SU-DHL-6 (cell line): ENCODE measurements at regions not wholly inside any gene's neighbourhood (a gene's known extent, or its start where the extent isn't known, plus 50 kb on each side); places are given as distances from the start of the nearest gene placed in this dataset.

Experiments used
- H2AFZ ChIP-seq: fragments of 200-600 bp; sonication (generic); 2 replicates; pipeline ENCODE4 v1.6.1; 2014; ENCODE audit warnings: low read depth, mild to moderate bottlenecking, moderate library complexity, mixed read lengths, antibody characterized with exemption, low read length; ENCODE audit not compliant: severe bottlenecking
- H3F3A ChIP-seq: fragments of 200-600 bp; shearing (Covaris generic); 2 replicates; pipeline ENCODE4 v1.6.0; 2016; ENCODE audit warnings: antibody characterized with exemption, mild to moderate bottlenecking; ENCODE audit not compliant: insufficient read depth
- H3K27ac ChIP-seq: fragments of 200-600 bp; sonication (generic); 2 replicates; pipeline ENCODE4 v1.5.1; 2016; ENCODE audit warnings: low read depth, mild to moderate bottlenecking, low read length, moderate library complexity, mixed read lengths
- H3K27me3 ChIP-seq: fragments of 200-600 bp; sonication (generic), shearing (Covaris generic); 2 replicates; pipeline ENCODE4 v1.6.0; 2014; ENCODE audit warnings: mild to moderate bottlenecking, low read length
- H3K36me3 ChIP-seq: fragments of 200-600 bp; sonication (generic); 2 replicates; pipeline ENCODE4 v1.6.1; 2014; ENCODE audit warnings: mild to moderate bottlenecking, low read length, mixed read lengths
- H3K4me2 ChIP-seq: fragments of 300-600, 200-600 bp; shearing (Covaris generic), sonication (generic); 2 replicates; pipeline ENCODE4 v1.6.0; 2014; ENCODE audit warnings: low read length, low read depth, mild to moderate bottlenecking; ENCODE audit not compliant: poor library complexity, severe bottlenecking
- H3K4me3 ChIP-seq: fragments of 200-600 bp; sonication (generic); 2 replicates; pipeline ENCODE4 v1.5.1; 2014; ENCODE audit warnings: antibody characterized with exemption, low read length, mild to moderate bottlenecking, mixed read lengths; ENCODE audit not compliant: insufficient read depth, poor library complexity, severe bottlenecking
- H3K79me2 ChIP-seq: fragments of 200-600 bp; sonication (generic); 2 replicates; pipeline ENCODE4 v1.6.1; 2014; ENCODE audit warnings: mild to moderate bottlenecking, low read length, moderate library complexity; ENCODE audit not compliant: insufficient read depth
- H3K9ac ChIP-seq: fragments of 200-600 bp; sonication (generic); 2 replicates; pipeline ENCODE4 v1.7.0; 2014; ENCODE audit warnings: mild to moderate bottlenecking, low read length
- H3K9me2 ChIP-seq: fragments of 200-600 bp; sonication (generic); replicated peaks from 2 replicates; pipeline ENCODE4 v1.6.1; 2014; ENCODE audit warnings: low read length; ENCODE audit not compliant: insufficient read depth
- H3K9me3 ChIP-seq: fragments of 200-600 bp; sonication (generic); 2 replicates; pipeline ENCODE4 v1.6.1; 2014; ENCODE audit warnings: low read length, mixed read lengths; ENCODE audit not compliant: insufficient read depth
- H4K20me1 ChIP-seq: fragments of 200-600 bp; sonication (generic); 2 replicates; pipeline ENCODE4 v1.6.1; 2014; ENCODE audit warnings: low read depth, mild to moderate bottlenecking, antibody characterized with exemption, low read length, moderate library complexity, mixed read lengths
- EZH2phosphoT487 ChIP-seq: fragments of 200-600 bp; sonication (generic), shearing (Covaris generic); conservative IDR thresholded peaks from 2 replicates; pipeline ENCODE4 v1.6.1; 2018; ENCODE audit warnings: mild to moderate bottlenecking, antibody characterized with exemption, low read length, moderate library complexity, mixed read lengths
- TF ChIP-seq, protein P1 (sequence below): fragments of 200-600 bp; sonication (generic); IDR thresholded peaks from one replicate; pipeline ENCODE4 v1.5.1; 2017; ENCODE audit warnings: antibody characterized with exemption, mild to moderate bottlenecking, low read length, moderate library complexity; ENCODE audit not compliant: insufficient read depth, poor library complexity, severe bottlenecking

GRCh38 chr11:116532066-116532465, 240.7 kb downstream of the BUD13 start:
- TF ChIP-seq, protein P1, sequence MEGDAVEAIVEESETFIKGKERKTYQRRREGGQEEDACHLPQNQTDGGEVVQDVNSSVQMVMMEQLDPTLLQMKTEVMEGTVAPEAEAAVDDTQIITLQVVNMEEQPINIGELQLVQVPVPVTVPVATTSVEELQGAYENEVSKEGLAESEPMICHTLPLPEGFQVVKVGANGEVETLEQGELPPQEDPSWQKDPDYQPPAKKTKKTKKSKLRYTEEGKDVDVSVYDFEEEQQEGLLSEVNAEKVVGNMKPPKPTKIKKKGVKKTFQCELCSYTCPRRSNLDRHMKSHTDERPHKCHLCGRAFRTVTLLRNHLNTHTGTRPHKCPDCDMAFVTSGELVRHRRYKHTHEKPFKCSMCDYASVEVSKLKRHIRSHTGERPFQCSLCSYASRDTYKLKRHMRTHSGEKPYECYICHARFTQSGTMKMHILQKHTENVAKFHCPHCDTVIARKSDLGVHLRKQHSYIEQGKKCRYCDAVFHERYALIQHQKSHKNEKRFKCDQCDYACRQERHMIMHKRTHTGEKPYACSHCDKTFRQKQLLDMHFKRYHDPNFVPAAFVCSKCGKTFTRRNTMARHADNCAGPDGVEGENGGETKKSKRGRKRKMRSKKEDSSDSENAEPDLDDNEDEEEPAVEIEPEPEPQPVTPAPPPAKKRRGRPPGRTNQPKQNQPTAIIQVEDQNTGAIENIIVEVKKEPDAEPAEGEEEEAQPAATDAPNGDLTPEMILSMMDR = no peak
- no peak for TF ChIP-seq EZH2phosphoT487
- H3K79me2 ChIP-seq = no peaks in the 10 kb centered on the region
- no peak overlapping the region for H3K4me3 ChIP-seq
- no peak overlapping the region for H3K4me2 ChIP-seq
- H2AFZ ChIP-seq = no peak overlapping the region
- H3K27ac ChIP-seq = no peak overlapping the region
- no peaks in the 10 kb centered on the region for H3K27me3 ChIP-seq
- H3F3A ChIP-seq = no peaks in the 10 kb centered on the region
- H3K9me2 ChIP-seq = no peaks in the 10 kb centered on the region
- no peaks in the 10 kb centered on the region for H3K36me3 ChIP-seq
- no peaks in the 10 kb centered on the region for H3K9me3 ChIP-seq
- no peak overlapping the region for H3K9ac ChIP-seq
- H4K20me1 ChIP-seq = no peaks in the 10 kb centered on the region

- H3K4me3 ChIP-seq = no peak overlapping the region
- no peaks in the 10 kb centered on the region for H3K9me2 ChIP-seq
- no peaks in the 10 kb centered on the region for H3K9me3 ChIP-seq
- no peak overlapping the region for H3K27ac ChIP-seq
- H3K27me3 ChIP-seq = no peaks in the 10 kb centered on the region
- H3K4me2 ChIP-seq = no peak overlapping the region
- H4K20me1 ChIP-seq = no peaks in the 10 kb centered on the region
- H2AFZ ChIP-seq = no peak overlapping the region
- no peak overlapping the region for H3K9ac ChIP-seq
- no peaks in the 10 kb centered on the region for H3K36me3 ChIP-seq
- H3K79me2 ChIP-seq = no peaks in the 10 kb centered on the region
- TF ChIP-seq EZH2phosphoT487 = no peak
- TF ChIP-seq, protein P1 = no peak
- H3F3A ChIP-seq = no peaks in the 10 kb centered on the region
Observed at GRCh38 chr11:116530705-116531104, 242.1 kb downstream of the BUD13 start.

DNA sequence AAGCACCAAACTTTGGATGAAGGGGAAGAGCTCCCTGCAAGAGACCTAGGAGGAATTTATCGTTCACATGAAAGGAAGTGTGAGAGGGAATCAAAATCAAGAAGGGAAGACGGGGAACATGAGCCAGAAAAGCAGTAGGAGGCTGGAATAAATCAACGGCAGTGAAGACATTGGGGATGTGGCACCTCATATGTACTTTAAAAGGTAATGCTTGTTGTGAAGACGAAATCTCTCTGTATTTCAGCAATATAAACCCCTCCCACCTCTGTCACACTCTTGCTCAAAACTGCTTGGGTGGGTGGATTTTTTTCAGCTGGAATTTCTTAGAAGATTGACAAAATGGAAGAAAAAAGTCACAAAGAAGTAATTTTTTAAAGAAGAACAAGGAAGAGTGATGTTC, 243.5 kb downstream of the BUD13 start:
- Histone ChIP-seq H3K79me2 (no peaks in the 10 kb centered on the region), H2AFZ (no peak overlapping the region), H3K4me2 (no peak overlapping the region), H3K27me3 (no peaks in the 10 kb centered on the region), H3K9me2 (no peaks in the 10 kb centered on the region), H3K27ac (no peak overlapping the region), H3K36me3 (no peaks in the 10 kb centered on the region), H3K9ac (no peak overlapping the region), H4K20me1 (no peaks in the 10 kb centered on the region), H3K4me3 (no peak overlapping the region), H3K9me3 (no peaks in the 10 kb centered on the region), H3F3A (no peaks in the 10 kb centered on the region)
- TF ChIP-seq, protein P1 = no peak
